ENCODE measurements at regions not wholly inside any gene's neighbourhood (a gene's known extent, or its start where the extent isn't known, plus 50 kb on each side); places are given as distances from the start of the nearest gene placed in this dataset.

GRCh38 chr9:89764217-89764616 lies 159.4 kb downstream of the GADD45G start:
- no peak for TF ChIP-seq CTCF (IDR thresholded peaks at IDR 0.05; ENCODE audit: insufficient read depth, low read length, poor library complexity, severe bottlenecking)
- TF ChIP-seq EZH2phosphoT487 (conservative IDR thresholded peaks at IDR 0.05; ENCODE audit: low read length) = no peak

Data from SU-DHL-6 (cell line).